Endodermal cell (in vitro differentiated cells): ENCODE measurements at regions not wholly inside any gene's neighbourhood (a gene's known extent, or its start where the extent isn't known, plus 50 kb on each side); places are given as distances from the start of the nearest gene placed in this dataset.

Source experiments
- DNase-seq: peaks from one replicate; pipeline ENCODE4 v3.0.0-alpha.2; 2017
- H3K27ac ChIP-seq: 2 replicates; pipeline ENCODE4 v1.5.1; 2013; ENCODE audit warnings: mild to moderate bottlenecking, low read depth, low read length, moderate library complexity
- H3K27me3 ChIP-seq: 2 replicates; pipeline ENCODE4 v1.6.1; 2013; ENCODE audit warnings: mild to moderate bottlenecking, low read length, moderate library complexity; ENCODE audit not compliant: insufficient read depth, control insufficient read depth, poor library complexity, severe bottlenecking
- H3K36me3 ChIP-seq: 2 replicates; pipeline ENCODE4 v1.7.0; 2013; ENCODE audit warnings: mild to moderate bottlenecking, low read length, moderate library complexity; ENCODE audit not compliant: control insufficient read depth, insufficient read depth
- H3K4me1 ChIP-seq: one replicate; pipeline ENCODE4 v1.7.0; 2013; ENCODE audit warnings: low read length; ENCODE audit not compliant: control insufficient read depth, insufficient read depth
- H3K4me3 ChIP-seq: 2 replicates; pipeline ENCODE4 v1.5.1; 2013; ENCODE audit warnings: mild to moderate bottlenecking, low read length, moderate library complexity
- H3K9ac ChIP-seq: 2 replicates; pipeline ENCODE4 v1.6.1; 2013; ENCODE audit warnings: mild to moderate bottlenecking, low read length, moderate library complexity; ENCODE audit not compliant: poor library complexity, severe bottlenecking; ENCODE audit errors: extremely low read depth
- H3K9me3 ChIP-seq: 2 replicates; pipeline ENCODE4 v1.6.1; 2013; ENCODE audit warnings: mild to moderate bottlenecking, low read length, moderate library complexity; ENCODE audit not compliant: control insufficient read depth
- H3K27ac Mint-ChIP-seq: 2 replicates; pipeline ENCODE4 v1.8.0; 2020; ENCODE audit warnings: mixed read lengths
- H3K27me3 Mint-ChIP-seq: 2 replicates; pipeline ENCODE4 v1.8.0; 2021; ENCODE audit warnings: mild to moderate bottlenecking, mixed read lengths; ENCODE audit not compliant: insufficient read depth
- H3K36me3 Mint-ChIP-seq: 2 replicates; pipeline ENCODE4 v1.8.0; 2020; ENCODE audit warnings: low read depth, mixed read lengths
- H3K4me1 Mint-ChIP-seq: 2 replicates; pipeline ENCODE4 v1.8.0; 2020; ENCODE audit warnings: mixed read lengths
- H3K4me3 Mint-ChIP-seq: 2 replicates; pipeline ENCODE4 v1.8.0; 2020; ENCODE audit warnings: mild to moderate bottlenecking, moderate library complexity, mixed read lengths
- H3K9me3 Mint-ChIP-seq: 2 replicates; pipeline ENCODE4 v1.8.0; 2020; ENCODE audit warnings: mild to moderate bottlenecking, mixed read lengths
- CTCF ChIP-seq: fragments of 200-600 bp; sonication (generic); conservative IDR thresholded peaks from 2 replicates; pipeline ENCODE4 v1.5.0; 2021; ENCODE audit warnings: antibody characterized with exemption, mild to moderate bottlenecking
- WGBS, 2 experiments: methylation state at CpG; one replicate each; pipeline versions ENCODE4 v1.1.5 to v1.1.7; 2013; ENCODE audit warnings: missing lambda C conversion rate in 2 of 2, mixed read lengths in 1 of 2; ENCODE audit not compliant: insufficient coverage in 1 of 2, insufficient read length in 1 of 2; 5-methylcytosine and 5-hydroxymethylcytosine counted together

GRCh38 chr7:17236603-17237002, 61.8 kb upstream of the AHR start:
- peaks cover 18% of the 10 kb centered on the region for H3K4me1 Mint-ChIP-seq
- TF ChIP-seq CTCF = no peak
- no peak overlapping the region for H3K27ac Mint-ChIP-seq
- no peaks in the 10 kb centered on the region for H3K36me3 Mint-ChIP-seq
- Histone ChIP-seq H3K27me3 (no peaks in the 10 kb centered on the region), H3K9me3 (no peaks in the 10 kb centered on the region), H3K36me3 (no peaks in the 10 kb centered on the region), H3K27ac (no peak overlapping the region), H3K4me3 (no peak overlapping the region), H3K4me1 (no peaks in the 10 kb centered on the region), H3K9ac (no peak overlapping the region)
- no peaks in the 10 kb centered on the region for H3K9me3 Mint-ChIP-seq
- no peak for DNase-seq
- no peaks in the 10 kb centered on the region for H3K27me3 Mint-ChIP-seq
- no peak overlapping the region for H3K4me3 Mint-ChIP-seq
- 91 to 100% methylated on average over 1 of the region's 1 CpG for WGBS, 2 experiments

GRCh38 chr7:17239046-17239445, 59.4 kb upstream of the AHR start:
- Histone ChIP-seq H3K9ac (no peak overlapping the region), H3K27me3 (no peaks in the 10 kb centered on the region), H3K4me1 (no peaks in the 10 kb centered on the region), H3K27ac (no peak overlapping the region), H3K4me3 (no peak overlapping the region), H3K9me3 (no peaks in the 10 kb centered on the region), H3K36me3 (no peaks in the 10 kb centered on the region)
- TF ChIP-seq CTCF = no peak
- Mint-ChIP-seq H3K36me3 (no peaks in the 10 kb centered on the region), H3K27me3 (no peaks in the 10 kb centered on the region), H3K4me3 (no peak overlapping the region), H3K9me3 (no peaks in the 10 kb centered on the region), H3K27ac (no peak overlapping the region), H3K4me1 (peaks cover 18% of the 10 kb centered on the region)
- no peak for DNase-seq
- 93% methylated on average over 1 of the region's 1 CpG; no CpG with 5 or more reads in 1 of the 2 experiments for WGBS, 2 experiments

GRCh38 chr7:17239683-17240521, 58.5 kb upstream of the AHR start:
- H3K36me3 ChIP-seq = no peaks in the 10 kb centered on the region

More at GRCh38 chr7:17239683-17240521, 58.5 kb upstream of the AHR start:
- Mint-ChIP-seq H3K9me3 (no peaks in the 10 kb centered on the region), H3K4me3 (no peak overlapping the region), H3K27me3 (no peaks in the 10 kb centered on the region), H3K36me3 (no peaks in the 10 kb centered on the region), H3K4me1 (peaks cover 18% of the 10 kb centered on the region), H3K27ac (no peak overlapping the region)
- no peaks in the 10 kb centered on the region for H3K4me1 ChIP-seq
- H3K27ac ChIP-seq = no peak overlapping the region
- no peak for TF ChIP-seq CTCF
- WGBS, 2 experiments = 88 to 100% methylated on average over 3 to 7 of the region's 7 CpGs
- no peak overlapping the region for H3K4me3 ChIP-seq
- H3K9ac ChIP-seq = no peak overlapping the region
- no peak for DNase-seq
- no peaks in the 10 kb centered on the region for H3K9me3 ChIP-seq
- no peaks in the 10 kb centered on the region for H3K27me3 ChIP-seq
